T-cell (primary cell): ENCODE measurements at regions not wholly inside any gene's neighbourhood (a gene's known extent, or its start where the extent isn't known, plus 50 kb on each side); places are given as distances from the start of the nearest gene placed in this dataset.
"Not testable (repeated sequence)": the region's sequence is repeated elsewhere in the genome, so short reads cannot be mapped to it uniquely, and the experiment has no call there.

Experiments used
- ATAC-seq, 4 experiments: fragments of 200-7000 bp in 3 of 4; fragments of 150-1000 bp in 1 of 4; cut with Tn5 transposase; replicated peaks in 1 of 4; 1 replicate in 3 of 4; 2 replicates in 1 of 4; pipeline ENCODE4 v1.10.0; 2021; ENCODE audit warnings: moderate library complexity in 3 of 4, mild to moderate bottlenecking in 2 of 4, moderate number of reproducible peaks in 1 of 4
- CTCF ChIA-PET, 2 donors: fragments of 300-600 bp; sonication (Branson Sonifier 250); formaldehyde crosslinking; loops; one replicate each; lab custom pipeline; 2022; ENCODE audit warnings: antibody characterized with exemption in 2 of 2; lab: Charles Lee
- POLR2A ChIA-PET, 2 donors: fragments of 300-600 bp; sonication (Branson Sonifier 250); formaldehyde crosslinking; loops; one replicate each; lab custom pipeline; 2022; ENCODE audit warnings: antibody characterized with exemption in 2 of 2; lab: Charles Lee
- DNase-seq, 35 experiments: peaks; one replicate each; pipeline versions ENCODE4 v3.0.0 to v3.0.0-alpha.2; 2013 to 2023
- H3K27ac ChIP-seq: one replicate; pipeline ENCODE4 v1.5.1; 2013; ENCODE audit warnings: low read length
- H3K27me3 ChIP-seq, 2 experiments: replicated peaks in 1 of 2; 1 replicate in 1 of 2; 2 replicates in 1 of 2; pipeline versions ENCODE4 v1.6.1 to v1.7.0; 2013; ENCODE audit warnings: low read length in 1 of 2, mixed read lengths in 1 of 2; ENCODE audit not compliant: control insufficient read depth in 2 of 2, insufficient read depth in 2 of 2; ENCODE audit errors: extremely low read depth in 1 of 2
- H3K36me3 ChIP-seq, 2 donors: 1 replicate in 1 of 2; 2 replicates in 1 of 2; pipeline versions ENCODE4 v1.6.1 to v1.7.0; 2013; ENCODE audit warnings: low read length in 1 of 2; ENCODE audit not compliant: control insufficient read depth in 2 of 2, insufficient read depth in 1 of 2; ENCODE audit errors: extremely low read depth in 1 of 2
- H3K4me1 ChIP-seq, 2 experiments: 1 replicate in 1 of 2; 2 replicates in 1 of 2; pipeline versions ENCODE4 v1.6.1 to v1.7.0; 2013; ENCODE audit warnings: low read length in 2 of 2, mixed read lengths in 1 of 2; ENCODE audit not compliant: insufficient read depth in 2 of 2, control insufficient read depth in 1 of 2; ENCODE audit errors: extremely low read depth in 1 of 2
- H3K4me3 ChIP-seq, 2 donors: 1 replicate in 1 of 2; 2 replicates in 1 of 2; pipeline versions ENCODE4 v1.5.1 to v1.7.0; 2013; ENCODE audit warnings: mild to moderate bottlenecking in 2 of 2, low read length in 1 of 2, moderate library complexity in 1 of 2; ENCODE audit not compliant: control insufficient read depth in 1 of 2; ENCODE audit errors: extremely low read depth in 1 of 2
- H3K9me3 ChIP-seq: 2 replicates; pipeline ENCODE4 v1.7.0; 2013
- H3K27ac Mint-ChIP-seq, 2 donors: one replicate each; pipeline ENCODE4 v1.8.0; 2020 to 2021; ENCODE audit warnings: mild to moderate bottlenecking in 2 of 2, mixed read lengths in 2 of 2
- H3K27me3 Mint-ChIP-seq, 2 donors: one replicate each; pipeline ENCODE4 v1.8.0; 2021 to 2022; ENCODE audit warnings: mixed read lengths in 2 of 2
- H3K36me3 Mint-ChIP-seq: one replicate; pipeline ENCODE4 v1.8.0; 2021; ENCODE audit warnings: mixed read lengths
- H3K4me1 Mint-ChIP-seq, 3 donors: one replicate each; pipeline ENCODE4 v1.8.0; 2020 to 2022; ENCODE audit warnings: mixed read lengths in 3 of 3, mild to moderate bottlenecking in 1 of 3
- H3K4me3 Mint-ChIP-seq, 3 donors: one replicate each; pipeline ENCODE4 v1.8.0; 2020 to 2022; ENCODE audit warnings: mild to moderate bottlenecking in 3 of 3, mixed read lengths in 3 of 3, moderate library complexity in 3 of 3
- H3K9me3 Mint-ChIP-seq, 3 donors: one replicate each; pipeline ENCODE4 v1.8.0; 2020 to 2022; ENCODE audit warnings: mixed read lengths in 3 of 3
- WGBS: methylation state at CpG from one replicate; pipeline ENCODE4 v1.1.5; 2013; ENCODE audit warnings: missing lambda C conversion rate; ENCODE audit not compliant: insufficient coverage; 5-methylcytosine and 5-hydroxymethylcytosine counted together

DNA sequence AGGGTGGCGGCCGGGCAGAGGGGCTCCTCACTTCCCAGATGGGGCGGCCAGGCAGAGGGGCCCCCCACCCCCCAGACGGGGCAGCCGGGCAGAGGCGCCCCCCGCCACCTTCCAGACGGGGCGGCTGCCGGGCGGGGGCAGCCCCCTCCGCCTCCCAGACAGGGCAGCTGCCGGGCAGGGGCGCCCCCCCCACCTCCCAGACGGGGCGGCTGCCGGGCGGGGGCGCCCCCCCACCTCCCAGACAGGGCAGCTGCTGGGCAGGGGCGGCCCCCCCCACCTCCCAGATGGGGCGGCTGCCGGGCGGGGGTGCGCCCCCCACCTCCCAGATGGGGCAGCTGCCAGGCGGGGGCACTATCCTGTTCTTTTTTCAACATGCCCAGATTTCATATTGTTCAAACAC is 78.2 kb upstream of the DST start:
- Histone ChIP-seq H3K27me3 (no peaks in the 10 kb centered on the region), H3K9me3 (no peaks in the 10 kb centered on the region), H3K4me3 (no peak overlapping the region), H3K27ac (no peak overlapping the region), H3K4me1 (no peaks in the 10 kb centered on the region), H3K36me3 (no peaks in the 10 kb centered on the region)
- Mint-ChIP-seq H3K9me3 (peaks cover 0 to 9% (median 7%) of the 10 kb centered on the region in 3 donors), H3K36me3 (no peaks in the 10 kb centered on the region), H3K27ac (no peak overlapping the region), H3K27me3 (peaks cover 0 to 4% of the 10 kb centered on the region in 2 donors), H3K4me1 (no peaks in the 10 kb centered on the region), H3K4me3 (no peak overlapping the region)
- no peak for ATAC-seq
- WGBS, result 100% methylated on average over 2 of the region's 25 CpGs
- POLR2A ChIA-PET, result no interaction called here
- DNase-seq, result no peak
- CTCF ChIA-PET, result interaction anchor here in 1 of 2 donors (1.5 kb wide), 1 partner anchor 9 kb away, joined by 3 read pairs; no protein-coding TSS in a partner anchor

DNA sequence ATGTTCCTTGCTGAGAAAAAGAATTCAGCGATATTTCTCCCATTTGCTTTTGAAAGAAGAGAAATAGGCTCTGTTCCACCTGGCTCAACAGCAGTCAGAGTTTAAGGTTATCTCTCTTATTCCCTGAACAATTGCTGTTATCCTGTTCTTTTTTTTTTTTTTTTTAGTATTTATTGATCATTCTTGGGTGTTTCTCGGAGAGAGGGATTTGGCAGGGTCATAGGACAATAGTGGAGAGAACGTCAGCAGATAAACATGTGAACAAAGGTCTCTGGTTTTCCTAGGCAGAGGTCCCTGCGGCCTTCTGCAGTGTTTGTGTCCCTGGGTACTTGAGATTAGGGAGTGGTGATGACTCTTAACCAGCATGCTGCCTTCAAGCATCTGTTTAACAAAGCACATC is 77.5 kb upstream of the DST start:
- H3K9me3 ChIP-seq, H3K36me3 ChIP-seq, H3K9me3 Mint-ChIP-seq, CTCF ChIA-PET, H3K4me1 ChIP-seq, H3K4me3 Mint-ChIP-seq, H3K27me3 Mint-ChIP-seq, POLR2A ChIA-PET, DNase-seq, ATAC-seq, H3K36me3 Mint-ChIP-seq, H3K4me1 Mint-ChIP-seq, H3K27me3 ChIP-seq, H3K4me3 ChIP-seq, H3K27ac ChIP-seq, H3K27ac Mint-ChIP-seq: not testable (repeated sequence)
- no CpG with 5 or more reads among the region's 4 CpGs for WGBS

DNA sequence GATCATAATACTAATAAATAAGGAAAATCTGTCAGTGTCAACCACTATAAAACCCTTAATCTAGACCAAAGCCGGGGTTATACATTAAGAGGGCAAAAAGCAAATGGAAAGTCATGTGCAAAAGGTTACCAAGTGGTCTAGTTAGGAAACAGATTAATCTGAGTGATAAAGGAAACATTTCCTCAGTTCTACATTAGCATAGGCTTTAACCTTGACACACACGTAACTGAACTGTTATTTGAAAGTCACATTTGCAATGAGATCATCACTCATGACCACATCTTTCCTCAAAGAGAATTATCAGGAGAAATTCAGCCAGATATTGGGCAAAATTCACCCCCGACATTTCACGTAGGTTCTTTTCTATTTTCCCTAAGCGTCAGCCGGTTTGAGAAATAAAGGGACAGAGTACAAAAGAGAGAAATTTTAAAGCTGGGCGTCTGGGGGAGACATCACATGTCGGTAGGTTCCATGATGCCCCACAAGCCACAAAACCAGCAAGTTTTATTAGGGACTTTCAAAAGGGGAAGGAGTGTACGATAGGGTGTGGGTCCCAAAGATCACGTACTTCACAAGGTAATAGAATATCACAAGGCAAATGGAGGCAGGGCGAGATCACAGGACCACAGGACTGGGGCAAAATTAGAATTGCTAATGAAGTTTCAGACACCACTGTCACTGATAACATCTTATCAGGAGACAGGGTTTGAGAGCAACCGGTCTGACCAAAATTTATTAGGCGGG is 76.8 kb upstream of the DST start:
- H3K27me3 ChIP-seq, H3K27ac ChIP-seq, H3K36me3 Mint-ChIP-seq, H3K27ac Mint-ChIP-seq, H3K36me3 ChIP-seq, DNase-seq, H3K27me3 Mint-ChIP-seq, H3K4me1 ChIP-seq, H3K9me3 ChIP-seq, H3K4me3 ChIP-seq, H3K4me3 Mint-ChIP-seq, ATAC-seq, POLR2A ChIA-PET, H3K9me3 Mint-ChIP-seq, H3K4me1 Mint-ChIP-seq: not testable (repeated sequence)
- CTCF ChIA-PET, result interaction anchor here (0.5 to 0.7 kb wide), 2 partner anchors 78 to 292 kb away, joined by 3 read pairs; no protein-coding TSS in a partner anchor
- WGBS, result 40% methylated on average over 1 of the region's 13 CpGs

DNA sequence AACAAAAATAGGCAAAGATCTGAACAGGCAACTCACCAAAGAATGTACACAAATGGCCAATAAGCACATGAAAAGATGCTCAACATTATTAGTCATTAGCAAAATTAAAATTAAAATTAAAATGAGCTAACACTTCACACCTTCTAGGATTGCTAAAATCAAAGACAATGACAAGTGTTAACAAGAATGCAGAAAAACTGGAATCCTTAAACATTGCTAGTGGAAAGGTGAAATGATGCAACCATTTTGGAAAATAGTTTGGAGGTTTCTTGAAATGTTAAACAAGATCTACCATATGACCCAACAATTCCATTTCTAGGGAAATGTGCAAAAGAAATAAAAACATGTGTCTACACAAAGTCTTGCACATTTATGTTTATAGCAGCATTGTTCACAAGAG is 75.5 kb upstream of the DST start:
- H3K27me3 ChIP-seq, result no peaks in the 10 kb centered on the region
- CTCF ChIA-PET, result no interaction called here
- no peaks in the 10 kb centered on the region for H3K36me3 Mint-ChIP-seq

DNA sequence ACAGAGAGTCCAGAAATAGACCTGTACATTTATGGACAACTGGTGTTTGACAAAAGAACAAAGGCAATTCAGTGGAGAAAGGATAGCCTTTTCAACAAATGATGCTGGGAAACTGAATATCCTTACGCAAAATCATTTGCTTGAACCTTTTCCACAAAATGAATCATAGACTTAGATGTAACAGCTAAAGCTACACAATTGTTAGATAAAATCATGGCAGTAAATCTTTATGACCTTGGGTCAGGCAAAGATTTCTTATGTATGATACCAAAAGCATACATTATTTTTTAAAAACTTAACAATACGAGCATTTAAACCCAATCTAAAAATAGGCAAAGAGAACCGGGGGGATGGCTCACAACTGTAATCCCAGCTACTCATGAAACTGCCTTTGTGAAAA is 73.5 kb upstream of the DST start:
- Histone ChIP-seq H3K9me3 (no peaks in the 10 kb centered on the region), H3K27me3 (no peaks in the 10 kb centered on the region), H3K4me1 (no peaks in the 10 kb centered on the region), H3K4me3 (no peak overlapping the region), H3K36me3 (no peaks in the 10 kb centered on the region), H3K27ac (no peak overlapping the region)
- DNase-seq (no peak), ATAC-seq (no peak)
- H3K9me3 Mint-ChIP-seq, result peaks cover 0 to 9% (median 7%) of the 10 kb centered on the region in 3 donors
- H3K4me3 Mint-ChIP-seq, result no peak overlapping the region
- no peaks in the 10 kb centered on the region for H3K4me1 Mint-ChIP-seq
- CTCF ChIA-PET, result interaction anchor here in 1 of 2 donors (1.2 kb wide), 1 partner anchor 10 kb away, joined by 3 read pairs; no protein-coding TSS in a partner anchor
- H3K27me3 Mint-ChIP-seq, result peaks cover 3 to 6% of the 10 kb centered on the region in 2 donors
- POLR2A ChIA-PET, result no interaction called here
- no peaks in the 10 kb centered on the region for H3K36me3 Mint-ChIP-seq
- whole genome bisulfite sequencing, result 100% methylated on average over 1 of the region's 3 CpGs
- H3K27ac Mint-ChIP-seq, result no peak overlapping the region

More for the DNA sequence above, 75.5 kb upstream of the DST start:
- no peaks in the 10 kb centered on the region for H3K36me3 ChIP-seq
- Mint-ChIP-seq H3K4me1 (no peaks in the 10 kb centered on the region), H3K4me3 (no peak overlapping the region), H3K27me3 (peaks cover 0 to 4% of the 10 kb centered on the region in 2 donors), H3K27ac (no peak overlapping the region), H3K9me3 (peaks cover 0 to 9% (median 7%) of the 10 kb centered on the region in 3 donors)
- H3K27ac ChIP-seq, result no peak overlapping the region
- ATAC-seq (no peak), DNase-seq (no peak)
- no peak overlapping the region for H3K4me3 ChIP-seq
- H3K4me1 ChIP-seq, result no peaks in the 10 kb centered on the region
- H3K9me3 ChIP-seq, result no peaks in the 10 kb centered on the region
- POLR2A ChIA-PET, result no interaction called here

DNA sequence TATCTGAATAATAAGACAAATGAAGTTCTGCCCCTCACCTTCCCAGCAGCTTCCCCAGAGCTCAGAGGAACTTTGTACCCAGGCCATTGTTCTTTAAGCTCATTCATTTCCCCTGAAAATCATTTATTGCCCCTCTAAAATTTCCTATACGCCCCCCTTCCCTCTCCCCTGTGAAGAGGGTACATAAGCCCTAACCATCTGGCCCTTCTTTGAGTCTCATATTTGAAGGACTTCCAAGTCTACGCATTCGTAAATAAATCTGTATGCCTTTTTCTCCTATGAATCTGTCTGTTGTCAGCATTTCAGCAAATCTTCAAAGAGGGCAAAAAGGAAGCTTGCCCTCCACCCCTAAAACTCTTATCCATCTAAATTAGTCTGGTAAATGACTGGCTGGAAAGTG is 73.1 kb upstream of the DST start:
- ATAC-seq (no peak), DNase-seq (no peak)
- no peak overlapping the region for H3K27ac ChIP-seq
- peaks cover 3 to 6% of the 10 kb centered on the region in 2 donors for H3K27me3 Mint-ChIP-seq
- peaks cover 0 to 9% (median 7%) of the 10 kb centered on the region in 3 donors for H3K9me3 Mint-ChIP-seq
- H3K27me3 ChIP-seq, result no peaks in the 10 kb centered on the region
- no peaks in the 10 kb centered on the region for H3K4me1 Mint-ChIP-seq
- ChIA-PET POLR2A (no interaction called here), CTCF (interaction anchor here in 1 of 2 donors (1.2 kb wide), 1 partner anchor 11 kb away, joined by 3 read pairs; no protein-coding TSS in a partner anchor)
- H3K4me3 ChIP-seq, result no peak overlapping the region
- H3K4me3 Mint-ChIP-seq, result no peak overlapping the region
- WGBS, result 25% methylated on average over 1 of the region's 3 CpGs
- no peaks in the 10 kb centered on the region for H3K36me3 Mint-ChIP-seq
- H3K27ac Mint-ChIP-seq, result no peak overlapping the region
- no peaks in the 10 kb centered on the region for H3K4me1 ChIP-seq
- no peaks in the 10 kb centered on the region for H3K36me3 ChIP-seq
- H3K9me3 ChIP-seq, result no peaks in the 10 kb centered on the region
